MCF 10A (cell line): ENCODE measurements at regions not wholly inside any gene's neighbourhood (a gene's known extent, or its start where the extent isn't known, plus 50 kb on each side); places are given as distances from the start of the nearest gene placed in this dataset.

ENCODE experiments used
- BruUV-seq: library from RNA; stranded (reverse); fragments of 400-500 nt; replicated peaks from 2 replicates; lab custom pipeline; 2021; lab: Mats Ljungman, UMichigan
- CTCF ChIA-PET: fragments of 300-600 bp; sonication (Branson Sonifier 250); formaldehyde crosslinking; extraction: SDS; loops from one replicate; lab custom pipeline; 2021; ENCODE audit warnings: antibody characterized with exemption, inconsistent platforms; lab: Yijun Ruan, JAX
- POLR2A ChIA-PET: fragments of 300-600, 350-650 bp; sonication (Branson Sonifier 250); formaldehyde crosslinking; extraction: SDS; loops from one replicate; lab custom pipeline; 2020; ENCODE audit warnings: antibody characterized with exemption, inconsistent platforms; lab: Yijun Ruan, JAX
- DNase-seq: peaks from one replicate; pipeline ENCODE4 v3.0.0-alpha.2; 2018; ENCODE audit not compliant: unreplicated experiment
- H3K27ac Mint-ChIP-seq: one replicate; pipeline ENCODE4 v1.8.0; 2022; ENCODE audit warnings: mild to moderate bottlenecking, low read depth, mixed read lengths; ENCODE audit not compliant: unreplicated experiment
- H3K27me3 Mint-ChIP-seq: one replicate; pipeline ENCODE4 v1.8.0; 2022; ENCODE audit warnings: mixed read lengths; ENCODE audit not compliant: insufficient read depth, unreplicated experiment
- H3K36me3 Mint-ChIP-seq: one replicate; pipeline ENCODE4 v1.8.0; 2022; ENCODE audit warnings: mild to moderate bottlenecking, moderate library complexity, mixed read lengths; ENCODE audit not compliant: insufficient read depth, unreplicated experiment
- H3K4me1 Mint-ChIP-seq: one replicate; pipeline ENCODE4 v1.8.0; 2022; ENCODE audit warnings: mixed read lengths; ENCODE audit not compliant: insufficient read depth, unreplicated experiment
- H3K4me3 Mint-ChIP-seq: one replicate; pipeline ENCODE4 v1.8.0; 2022; ENCODE audit warnings: mild to moderate bottlenecking, moderate library complexity, mixed read lengths; ENCODE audit not compliant: unreplicated experiment
- H3K9me3 Mint-ChIP-seq: one replicate; pipeline ENCODE4 v1.8.0; 2022; ENCODE audit warnings: mixed read lengths; ENCODE audit not compliant: unreplicated experiment
- CTCF ChIP-seq: fragments of 200-600 bp; IDR thresholded peaks from one replicate; pipeline ENCODE4 v1.8.0; 2022; ENCODE audit warnings: antibody characterized with exemption, mild to moderate bottlenecking; ENCODE audit not compliant: unreplicated experiment
- intact Hi-C: fragments of 100-400 bp; cut with micrococcal nuclease; formaldehyde crosslinking; loops from 2 replicates; pipeline ENCODE4 v1.14.1; 2022

- Mint-ChIP-seq H3K27me3 (no peaks in the 10 kb centered on the region), H3K4me3 (no peak overlapping the region), H3K4me1 (no peaks in the 10 kb centered on the region), H3K27ac (no peak overlapping the region), H3K36me3 (no peaks in the 10 kb centered on the region), H3K9me3 (no peaks in the 10 kb centered on the region)
- BruUV-seq, result no TSS peak
- no peak for DNase-seq
- no peak for TF ChIP-seq CTCF
- intact Hi-C loops, result no loop called here
- ChIA-PET CTCF (no interaction called here), POLR2A (no interaction called here)
Observed at GRCh38 chr9:1513105-1513504, 462.9 kb downstream of the DMRT2 start.

GRCh38 chr9:1514250-1514649, 464.1 kb downstream of the DMRT2 start:
- H3K9me3 Mint-ChIP-seq, result no peaks in the 10 kb centered on the region
- H3K27me3 Mint-ChIP-seq, result no peaks in the 10 kb centered on the region
- no peak overlapping the region for H3K27ac Mint-ChIP-seq
- no peak for DNase-seq
- H3K4me3 Mint-ChIP-seq, result no peak overlapping the region
- H3K4me1 Mint-ChIP-seq, result no peaks in the 10 kb centered on the region
- POLR2A ChIA-PET, result no interaction called here
- no peak for TF ChIP-seq CTCF
- intact Hi-C loops, result no loop called here
- BruUV-seq, result no TSS peak
- H3K36me3 Mint-ChIP-seq, result no peaks in the 10 kb centered on the region
- CTCF ChIA-PET, result no interaction called here

- Mint-ChIP-seq H3K27ac (no peak overlapping the region), H3K36me3 (no peaks in the 10 kb centered on the region), H3K4me1 (no peaks in the 10 kb centered on the region), H3K9me3 (no peaks in the 10 kb centered on the region), H3K27me3 (no peaks in the 10 kb centered on the region), H3K4me3 (no peak overlapping the region)
- BruUV-seq, result no TSS peak
- intact Hi-C loops, result no loop called here
- TF ChIP-seq CTCF, result no peak
- CTCF ChIA-PET, result interaction anchor here (0.7 kb wide), 1 partner anchor 220 kb away, joined by 3 read pairs; no protein-coding TSS in a partner anchor
- DNase-seq, result no peak
- POLR2A ChIA-PET, result no interaction called here
Observed at GRCh38 chr9:1514776-1515363, 464.7 kb downstream of the DMRT2 start.

- H3K4me1 Mint-ChIP-seq, result no peaks in the 10 kb centered on the region
- H3K9me3 Mint-ChIP-seq, result no peaks in the 10 kb centered on the region
- intact Hi-C loops, result no loop called here
- no peak overlapping the region for H3K4me3 Mint-ChIP-seq
- no peaks in the 10 kb centered on the region for H3K36me3 Mint-ChIP-seq
- no peak for TF ChIP-seq CTCF
- no TSS peak for BruUV-seq
- CTCF ChIA-PET, result interaction anchor here (0.7 kb wide), 1 partner anchor 219 kb away, joined by 3 read pairs; no protein-coding TSS in a partner anchor
- no peak for DNase-seq
- H3K27me3 Mint-ChIP-seq, result no peaks in the 10 kb centered on the region
- no peak overlapping the region for H3K27ac Mint-ChIP-seq
- POLR2A ChIA-PET, result no interaction called here
Observed at GRCh38 chr9:1515557-1515956, 465.4 kb downstream of the DMRT2 start.
